Adipocyte (in vitro differentiated cells): ENCODE measurements at regions not wholly inside any gene's neighbourhood (a gene's known extent, or its start where the extent isn't known, plus 50 kb on each side); places are given as distances from the start of the nearest gene placed in this dataset.

Experiments
- DNase-seq: peaks from one replicate; pipeline ENCODE4 v3.0.0-alpha.2; 2015; ENCODE audit warnings: low read depth
- H3K27me3 ChIP-seq: replicated peaks from 2 replicates; pipeline ENCODE4 v1.7.0; 2013; ENCODE audit warnings: mild to moderate bottlenecking, low read length, moderate library complexity; ENCODE audit not compliant: control insufficient read depth, insufficient read depth
- H3K36me3 ChIP-seq: 2 replicates; pipeline ENCODE4 v1.7.0; 2013; ENCODE audit warnings: low read length, mild to moderate bottlenecking, moderate library complexity; ENCODE audit not compliant: control insufficient read depth, insufficient read depth, severe bottlenecking
- H3K4me1 ChIP-seq: 2 replicates; pipeline ENCODE4 v1.7.0; 2013; ENCODE audit warnings: mild to moderate bottlenecking, low read length, moderate library complexity; ENCODE audit not compliant: control insufficient read depth, insufficient read depth
- H3K4me3 ChIP-seq: 2 replicates; pipeline ENCODE4 v1.7.0; 2013; ENCODE audit warnings: mild to moderate bottlenecking, low read length, moderate library complexity
- H3K9ac ChIP-seq: 2 replicates; pipeline ENCODE4 v1.7.0; 2013; ENCODE audit warnings: mild to moderate bottlenecking, low read length, moderate library complexity
- H3K9me3 ChIP-seq: 2 replicates; pipeline ENCODE4 v1.7.0; 2013; ENCODE audit warnings: mild to moderate bottlenecking, low read length, moderate library complexity; ENCODE audit not compliant: control insufficient read depth

GRCh38 chr15:48001393-48002039 is 119.3 kb upstream of the SLC24A5 start:
- H3K4me1 ChIP-seq: peaks cover 5% of the 10 kb centered on the region
- peaks cover 6% of the 10 kb centered on the region for H3K27me3 ChIP-seq
- no peak overlapping the region for H3K4me3 ChIP-seq
- no peaks in the 10 kb centered on the region for H3K36me3 ChIP-seq
- no peaks in the 10 kb centered on the region for H3K9me3 ChIP-seq
- no peak overlapping the region for H3K9ac ChIP-seq
- DNase-seq: no peak

GRCh38 chr15:48002767-48003166 is 118.0 kb upstream of the SLC24A5 start:
- Histone ChIP-seq H3K9ac (no peak overlapping the region), H3K4me3 (no peak overlapping the region), H3K27me3 (peaks cover 12% of the 10 kb centered on the region), H3K9me3 (no peaks in the 10 kb centered on the region), H3K4me1 (peaks cover 5% of the 10 kb centered on the region), H3K36me3 (no peaks in the 10 kb centered on the region)
- no peak for DNase-seq

- Histone ChIP-seq H3K36me3 (no peaks in the 10 kb centered on the region), H3K9me3 (no peaks in the 10 kb centered on the region), H3K4me1 (peaks cover 5% of the 10 kb centered on the region), H3K27me3 (peaks cover 12% of the 10 kb centered on the region), H3K4me3 (no peak overlapping the region), H3K9ac (no peak overlapping the region)
- DNase-seq: no peak
Observed at GRCh38 chr15:48003441-48003840, 117.3 kb upstream of the SLC24A5 start.

GRCh38 chr15:48005077-48005476 is 115.7 kb upstream of the SLC24A5 start:
- DNase-seq: no peak
- Histone ChIP-seq H3K4me3 (no peak overlapping the region), H3K27me3 (peaks cover 11% of the 10 kb centered on the region), H3K4me1 (peaks cover 5% of the 10 kb centered on the region), H3K9me3 (no peaks in the 10 kb centered on the region), H3K9ac (no peak overlapping the region), H3K36me3 (no peaks in the 10 kb centered on the region)

- Histone ChIP-seq H3K27me3 (peaks cover 6% of the 10 kb centered on the region), H3K9me3 (no peaks in the 10 kb centered on the region), H3K36me3 (no peaks in the 10 kb centered on the region), H3K4me1 (peaks cover 5% of the 10 kb centered on the region), H3K4me3 (no peak overlapping the region), H3K9ac (no peak overlapping the region)
- peak; percentile 28 for DNase-seq
Observed at GRCh38 chr15:48006031-48006511, 114.7 kb upstream of the SLC24A5 start.

DNA sequence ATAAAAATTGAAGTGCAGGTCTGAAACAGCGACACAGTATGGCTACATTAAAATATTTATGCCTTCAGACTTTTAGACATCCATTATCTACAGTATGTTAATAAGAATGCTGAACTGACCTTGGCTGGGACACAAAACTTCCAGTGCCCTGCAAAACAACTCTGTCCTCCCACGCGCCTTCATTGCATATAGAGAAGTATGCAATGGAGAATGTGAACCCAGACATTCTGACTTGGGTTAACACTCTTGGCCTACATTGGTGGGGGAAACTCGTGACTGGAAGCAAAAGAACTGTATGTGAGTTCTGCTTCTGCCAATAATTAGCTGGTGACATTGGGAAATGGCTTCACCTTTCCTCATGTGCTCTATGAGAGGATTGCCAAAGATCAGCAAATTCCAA is 110.5 kb upstream of the SLC24A5 start:
- Histone ChIP-seq H3K9me3 (no peaks in the 10 kb centered on the region), H3K4me3 (no peak overlapping the region), H3K4me1 (peaks cover 5% of the 10 kb centered on the region), H3K27me3 (peaks cover 6% of the 10 kb centered on the region), H3K9ac (no peak overlapping the region), H3K36me3 (no peaks in the 10 kb centered on the region)
- DNase-seq: no peak

DNA sequence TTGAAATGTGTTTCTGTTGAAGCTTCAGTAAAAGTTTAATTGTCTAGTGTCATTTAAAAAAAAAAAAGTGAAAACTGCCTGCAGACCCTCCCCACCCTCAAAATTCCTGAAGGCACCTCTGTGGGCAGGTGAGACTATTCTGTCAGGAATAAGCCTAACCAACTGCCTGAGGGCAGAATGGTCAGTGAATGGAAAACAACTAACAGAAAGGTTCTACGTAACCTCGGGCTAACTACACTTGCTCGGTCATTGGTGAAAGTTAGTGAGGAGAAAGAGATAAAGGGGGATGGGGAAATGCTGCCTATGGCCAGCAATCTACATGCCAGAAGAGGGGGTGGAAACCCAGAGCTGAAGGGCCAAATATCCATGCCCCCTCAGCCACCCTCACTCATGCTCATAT is 108.6 kb upstream of the SLC24A5 start:
- no peak for DNase-seq
- Histone ChIP-seq H3K27me3 (peaks cover 3% of the 10 kb centered on the region), H3K36me3 (no peaks in the 10 kb centered on the region), H3K4me1 (no peaks in the 10 kb centered on the region), H3K4me3 (no peak overlapping the region), H3K9ac (no peak overlapping the region), H3K9me3 (no peaks in the 10 kb centered on the region)

GRCh38 chr15:48016865-48017264 is 103.9 kb upstream of the SLC24A5 start:
- no peak overlapping the region for H3K9ac ChIP-seq
- DNase-seq: no peak
- H3K4me1 ChIP-seq: no peaks in the 10 kb centered on the region
- no peaks in the 10 kb centered on the region for H3K36me3 ChIP-seq
- H3K27me3 ChIP-seq: no peaks in the 10 kb centered on the region
- H3K4me3 ChIP-seq: no peak overlapping the region
- no peaks in the 10 kb centered on the region for H3K9me3 ChIP-seq

DNA sequence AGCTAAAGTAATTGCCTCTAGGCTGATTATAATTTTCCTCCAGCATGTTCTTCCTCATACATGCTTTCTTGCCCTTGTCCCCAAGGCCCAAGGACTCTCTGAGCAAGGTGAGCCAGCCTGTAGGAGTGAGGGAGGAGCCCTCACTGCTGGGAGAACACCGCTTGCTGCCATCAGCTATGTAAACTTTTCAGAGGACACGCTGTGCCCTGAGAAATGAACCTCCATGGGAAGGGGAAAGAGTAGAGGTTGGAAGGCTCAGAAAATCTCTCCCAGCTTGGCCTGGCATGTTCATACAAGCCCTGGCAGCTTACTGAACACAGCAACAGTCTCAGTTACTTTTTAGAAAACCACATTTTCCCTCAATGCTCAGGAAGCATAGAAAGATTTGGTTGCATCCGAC is 103.0 kb upstream of the SLC24A5 start:
- H3K9me3 ChIP-seq: no peaks in the 10 kb centered on the region
- no peak overlapping the region for H3K4me3 ChIP-seq
- H3K36me3 ChIP-seq: no peaks in the 10 kb centered on the region
- no peaks in the 10 kb centered on the region for H3K27me3 ChIP-seq
- DNase-seq: no peak
- no peak overlapping the region for H3K9ac ChIP-seq
- no peaks in the 10 kb centered on the region for H3K4me1 ChIP-seq

GRCh38 chr15:48020166-48020565 is 100.6 kb upstream of the SLC24A5 start:
- H3K9me3 ChIP-seq: no peaks in the 10 kb centered on the region
- H3K36me3 ChIP-seq: no peaks in the 10 kb centered on the region
- DNase-seq: no peak
- H3K9ac ChIP-seq: no peak overlapping the region
- no peaks in the 10 kb centered on the region for H3K27me3 ChIP-seq
- no peaks in the 10 kb centered on the region for H3K4me1 ChIP-seq
- H3K4me3 ChIP-seq: no peak overlapping the region

- peaks cover 1% of the 10 kb centered on the region for H3K27me3 ChIP-seq
- H3K9ac ChIP-seq: no peak overlapping the region
- H3K9me3 ChIP-seq: no peaks in the 10 kb centered on the region
- H3K4me1 ChIP-seq: no peaks in the 10 kb centered on the region
- no peaks in the 10 kb centered on the region for H3K36me3 ChIP-seq
- DNase-seq: no peak
- no peak overlapping the region for H3K4me3 ChIP-seq
Observed at GRCh38 chr15:48021336-48022086, 99.3 kb upstream of the SLC24A5 start.
